ENCODE measurements at regions not wholly inside any gene's neighbourhood (a gene's known extent, or its start where the extent isn't known, plus 50 kb on each side); places are given as distances from the start of the nearest gene placed in this dataset.

DNA sequence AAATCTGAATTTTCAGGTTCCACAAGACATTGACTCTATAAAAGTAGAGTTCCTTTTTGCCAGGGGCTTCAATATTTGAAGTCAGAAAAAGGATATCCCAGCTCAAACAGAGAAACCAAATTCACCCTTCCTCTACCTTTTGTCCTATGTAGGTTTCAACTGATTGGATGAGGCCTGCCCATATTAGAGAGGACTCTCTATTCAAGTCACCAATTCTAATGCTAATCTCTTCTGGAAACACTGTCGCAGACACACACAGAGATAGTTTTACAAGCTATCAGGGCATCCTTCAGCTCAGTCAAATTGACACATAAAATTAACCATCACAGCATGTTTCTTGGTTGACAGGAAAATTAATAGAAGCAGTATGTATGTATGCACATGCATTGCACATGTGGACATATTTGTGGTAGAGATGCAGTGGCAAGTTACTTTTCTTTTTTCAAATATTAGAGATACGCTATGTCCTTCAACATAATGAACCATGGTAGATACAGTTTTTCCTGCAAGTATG lies 207.1 kb downstream of the RAD51AP2 start:
- Mint-ChIP-seq H3K27ac (no peak overlapping the region), H3K4me3 (no peak overlapping the region), H3K4me1 (peaks cover 0 to 5% (median 0%) of the 10 kb centered on the region in 7 donors), H3K36me3 (no peaks in the 10 kb centered on the region), H3K27me3 (peaks cover 0 to 16% (median 7%) of the 10 kb centered on the region in 5 donors), H3K9me3 (peaks cover 0 to 7% (median 0%) of the 10 kb centered on the region in 11 donors)
- POLR2A ChIA-PET = no interaction called here
- no peak overlapping the region for H3K4me3 ChIP-seq (ENCODE audit: low read length)
- H3K27ac ChIP-seq (ENCODE audit: low read depth, low read length) = no peak overlapping the region
- H3K4me1 ChIP-seq (ENCODE audit: control insufficient read depth in 2 of 2, insufficient read depth in 2 of 2, low read length in 2 of 2) = no peaks in the 10 kb centered on the region
- H3K36me3 ChIP-seq (ENCODE audit: control insufficient read depth in 2 of 3, insufficient read depth in 3 of 3, low read length in 3 of 3) = no peaks in the 10 kb centered on the region
- DNase-seq = no peak
- no peak for ATAC-seq
- intact Hi-C loops (cut with micrococcal nuclease) = no loop called here
- no peaks in the 10 kb centered on the region for H3K27me3 ChIP-seq (ENCODE audit: control insufficient read depth in 2 of 2, insufficient read depth in 2 of 2, low read length in 2 of 2)
- no peaks in the 10 kb centered on the region for H3K9me3 ChIP-seq (ENCODE audit: control insufficient read depth in 2 of 3, low read length in 3 of 3)
- CTCF ChIA-PET = no interaction called here

DNA sequence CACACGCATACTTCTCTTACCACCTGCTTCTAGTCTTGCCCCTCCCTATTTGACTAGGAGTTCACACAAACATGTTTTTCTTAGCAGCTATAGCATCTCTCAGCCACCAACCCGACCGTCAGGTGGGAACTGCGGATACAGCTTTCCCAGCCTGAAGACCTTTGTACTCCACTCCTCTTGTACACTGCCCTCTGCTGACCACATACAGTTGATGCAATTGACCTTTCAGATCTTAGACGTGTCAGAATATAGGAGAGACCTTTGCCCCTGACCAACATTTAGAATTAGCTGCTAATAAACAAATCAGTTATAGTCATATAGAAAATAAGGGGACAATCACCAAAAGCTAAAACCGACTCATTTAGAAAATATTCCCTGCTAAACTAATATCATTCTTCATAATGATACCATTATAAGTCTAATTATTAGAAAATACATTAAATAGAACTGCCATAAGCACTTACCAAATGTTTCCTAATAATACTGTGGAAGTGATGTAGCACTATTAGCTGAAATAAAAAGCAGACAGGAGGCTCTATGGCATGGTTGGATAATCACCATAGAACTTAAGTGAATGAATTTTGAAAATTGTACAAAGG lies 208.4 kb downstream of the RAD51AP2 start:
- peaks cover 0 to 7% (median 0%) of the 10 kb centered on the region in 11 donors for H3K9me3 Mint-ChIP-seq
- ATAC-seq (peak; percentile 52), DNase-seq (no peak)
- H3K9me3 ChIP-seq (ENCODE audit: control insufficient read depth in 2 of 3, low read length in 3 of 3) = no peaks in the 10 kb centered on the region
- H3K27me3 Mint-ChIP-seq = peaks cover 0 to 16% (median 4%) of the 10 kb centered on the region in 5 donors
- no peaks in the 10 kb centered on the region for H3K36me3 Mint-ChIP-seq
- H3K27ac Mint-ChIP-seq = no peak overlapping the region
- no peaks in the 10 kb centered on the region for H3K36me3 ChIP-seq (ENCODE audit: control insufficient read depth in 2 of 3, insufficient read depth in 3 of 3, low read length in 3 of 3)
- H3K27me3 ChIP-seq (ENCODE audit: control insufficient read depth in 2 of 2, insufficient read depth in 2 of 2, low read length in 2 of 2) = no peaks in the 10 kb centered on the region
- H3K4me3 Mint-ChIP-seq = no peak overlapping the region
- H3K4me1 ChIP-seq (ENCODE audit: control insufficient read depth in 2 of 2, insufficient read depth in 2 of 2, low read length in 2 of 2) = no peaks in the 10 kb centered on the region
- no peak overlapping the region for H3K27ac ChIP-seq (ENCODE audit: low read depth, low read length)
- H3K4me3 ChIP-seq (ENCODE audit: low read length) = no peak overlapping the region
- POLR2A ChIA-PET = no interaction called here
- H3K4me1 Mint-ChIP-seq = peaks cover 0 to 5% (median 0%) of the 10 kb centered on the region in 7 donors
- intact Hi-C loops (cut with micrococcal nuclease) = no loop called here
- CTCF ChIA-PET = no interaction called here

DNA sequence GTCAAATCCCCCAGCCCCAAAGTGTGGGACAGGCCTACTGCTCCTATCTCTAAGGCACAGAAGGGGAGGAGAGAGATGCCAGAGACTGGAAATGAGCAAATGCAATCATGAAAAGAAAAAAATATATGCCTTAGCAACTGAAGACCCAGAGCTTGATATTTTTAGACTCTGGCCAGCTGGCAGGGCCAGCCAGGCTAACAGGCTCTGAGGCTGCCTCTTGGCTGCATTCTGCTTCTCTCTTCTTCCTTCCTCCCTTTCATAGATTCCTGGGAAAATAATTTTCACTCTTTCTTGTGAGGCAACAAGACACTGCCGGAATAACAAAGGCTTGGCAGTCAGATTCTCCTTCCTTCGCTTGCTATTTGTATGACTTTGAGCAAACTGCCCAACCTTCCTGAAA lies 209.1 kb downstream of the RAD51AP2 start:
- Mint-ChIP-seq H3K36me3 (no peaks in the 10 kb centered on the region), H3K9me3 (peaks cover 0 to 7% (median 0%) of the 10 kb centered on the region in 11 donors), H3K4me3 (no peak overlapping the region), H3K27me3 (peaks cover 0 to 16% (median 4%) of the 10 kb centered on the region in 5 donors), H3K27ac (no peak overlapping the region), H3K4me1 (peaks cover 0 to 5% (median 0%) of the 10 kb centered on the region in 7 donors)
- Histone ChIP-seq H3K9me3 (ENCODE audit: control insufficient read depth in 2 of 3, low read length in 3 of 3) (no peaks in the 10 kb centered on the region), H3K36me3 (ENCODE audit: control insufficient read depth in 2 of 3, insufficient read depth in 3 of 3, low read length in 3 of 3) (no peaks in the 10 kb centered on the region), H3K27me3 (ENCODE audit: control insufficient read depth in 2 of 2, insufficient read depth in 2 of 2, low read length in 2 of 2) (no peaks in the 10 kb centered on the region), H3K4me3 (ENCODE audit: low read length) (no peak overlapping the region), H3K4me1 (ENCODE audit: control insufficient read depth in 2 of 2, insufficient read depth in 2 of 2, low read length in 2 of 2) (no peaks in the 10 kb centered on the region), H3K27ac (ENCODE audit: low read depth, low read length) (no peak overlapping the region)
- CTCF ChIA-PET = no interaction called here
- intact Hi-C loops (cut with micrococcal nuclease) = no loop called here
- DNase-seq (no peak), ATAC-seq (no peak)
- POLR2A ChIA-PET = no interaction called here

DNA sequence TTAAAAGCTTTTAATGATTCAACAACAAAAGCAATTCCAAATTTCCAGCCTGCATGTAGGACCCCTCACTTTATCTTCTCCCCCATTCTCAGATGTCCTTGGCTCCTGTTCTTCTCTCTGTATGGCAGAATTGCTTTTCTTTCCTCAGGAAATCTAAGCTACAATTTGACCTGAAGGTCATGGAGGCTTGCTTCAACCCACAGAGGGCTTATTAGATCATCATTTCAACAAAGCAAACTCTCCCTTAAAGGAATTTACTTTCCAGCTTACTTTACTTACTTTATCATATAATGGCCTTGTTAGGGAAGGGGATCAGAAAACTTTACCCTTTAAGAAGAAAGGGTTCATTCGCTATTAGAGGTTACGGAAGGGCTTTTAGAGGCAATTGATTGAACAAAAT lies 211.5 kb downstream of the RAD51AP2 start:
- no peak for ATAC-seq
- no peak for DNase-seq
- H3K27me3 Mint-ChIP-seq = peaks cover 0 to 16% (median 4%) of the 10 kb centered on the region in 5 donors
- peaks cover 0 to 8% (median 2%) of the 10 kb centered on the region in 11 donors for H3K9me3 Mint-ChIP-seq
- H3K27ac Mint-ChIP-seq = no peak overlapping the region
- no peaks in the 10 kb centered on the region for H3K36me3 ChIP-seq (ENCODE audit: control insufficient read depth in 2 of 3, insufficient read depth in 3 of 3, low read length in 3 of 3)
- CTCF ChIA-PET = no interaction called here
- POLR2A ChIA-PET = no interaction called here
- no peak overlapping the region for H3K4me3 ChIP-seq (ENCODE audit: low read length)
- H3K4me1 ChIP-seq (ENCODE audit: control insufficient read depth in 2 of 2, insufficient read depth in 2 of 2, low read length in 2 of 2) = no peaks in the 10 kb centered on the region
- H3K4me3 Mint-ChIP-seq = no peak overlapping the region
- no peak overlapping the region for H3K27ac ChIP-seq (ENCODE audit: low read depth, low read length)
- H3K36me3 Mint-ChIP-seq = no peaks in the 10 kb centered on the region
- peaks cover 0 to 2% (median 0%) of the 10 kb centered on the region in 7 donors for H3K4me1 Mint-ChIP-seq
- intact Hi-C loops (cut with micrococcal nuclease) = no loop called here
- H3K9me3 ChIP-seq (ENCODE audit: control insufficient read depth in 2 of 3, low read length in 3 of 3) = no peaks in the 10 kb centered on the region
- no peaks in the 10 kb centered on the region for H3K27me3 ChIP-seq (ENCODE audit: control insufficient read depth in 2 of 2, insufficient read depth in 2 of 2, low read length in 2 of 2)

DNA sequence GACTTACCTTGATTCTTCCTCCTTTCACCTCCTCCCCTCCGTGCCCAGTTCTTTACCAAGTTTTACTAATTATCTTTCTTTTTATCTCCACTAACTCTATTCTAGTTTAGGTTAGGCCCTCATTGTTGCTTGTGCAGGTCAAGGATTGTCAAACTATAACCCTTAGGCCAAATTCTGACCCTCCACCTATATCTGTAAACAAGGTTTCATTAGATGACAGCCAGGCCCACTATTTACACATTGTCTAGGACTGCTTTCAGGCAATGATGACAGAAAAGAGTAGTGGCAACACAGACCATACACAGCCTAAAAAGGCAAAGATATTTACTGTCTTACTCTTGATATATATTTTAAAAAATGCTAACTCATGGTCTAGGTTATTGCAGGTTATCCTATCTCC lies 212.0 kb downstream of the RAD51AP2 start:
- Histone ChIP-seq H3K9me3 (ENCODE audit: control insufficient read depth in 2 of 3, low read length in 3 of 3) (no peaks in the 10 kb centered on the region), H3K27ac (ENCODE audit: low read depth, low read length) (no peak overlapping the region), H3K4me1 (ENCODE audit: control insufficient read depth in 2 of 2, insufficient read depth in 2 of 2, low read length in 2 of 2) (no peaks in the 10 kb centered on the region), H3K27me3 (ENCODE audit: control insufficient read depth in 2 of 2, insufficient read depth in 2 of 2, low read length in 2 of 2) (no peaks in the 10 kb centered on the region), H3K4me3 (ENCODE audit: low read length) (no peak overlapping the region), H3K36me3 (ENCODE audit: control insufficient read depth in 2 of 3, insufficient read depth in 3 of 3, low read length in 3 of 3) (no peaks in the 10 kb centered on the region)
- peaks cover 0 to under 1% (median 0%) of the 10 kb centered on the region in 7 donors for H3K4me1 Mint-ChIP-seq
- ATAC-seq (no peak), DNase-seq (no peak)
- intact Hi-C loops (cut with micrococcal nuclease) = no loop called here
- H3K27ac Mint-ChIP-seq = no peak overlapping the region
- no peak overlapping the region for H3K4me3 Mint-ChIP-seq
- CTCF ChIA-PET = no interaction called here
- peaks cover 0 to 19% (median 8%) of the 10 kb centered on the region in 5 donors for H3K27me3 Mint-ChIP-seq
- POLR2A ChIA-PET = no interaction called here
- H3K36me3 Mint-ChIP-seq = no peaks in the 10 kb centered on the region
- H3K9me3 Mint-ChIP-seq = peaks cover 0 to 13% (median 6%) of the 10 kb centered on the region in 11 donors

DNA sequence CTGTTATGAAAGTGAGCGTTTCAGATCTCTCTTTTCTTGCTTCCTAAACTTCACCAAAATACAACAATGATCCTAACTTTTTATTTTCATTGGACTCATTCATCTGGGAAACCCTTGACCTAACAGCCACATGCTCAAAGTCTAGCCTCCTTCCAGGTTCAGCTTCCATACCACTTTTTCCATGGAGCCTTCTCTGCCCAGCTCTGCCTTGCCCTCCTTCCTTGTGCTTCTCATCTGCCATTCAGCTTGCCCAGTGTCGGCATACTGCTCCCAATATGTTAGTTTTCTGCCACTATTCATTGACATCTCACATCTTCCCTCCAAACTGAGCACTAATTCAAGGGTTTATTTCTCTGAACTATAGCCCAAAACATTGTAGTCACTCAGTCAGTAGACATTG lies 214.7 kb downstream of the RAD51AP2 start:
- peaks cover 0 to 13% (median 5%) of the 10 kb centered on the region in 5 donors for H3K27me3 Mint-ChIP-seq
- H3K4me1 ChIP-seq (ENCODE audit: control insufficient read depth in 2 of 2, insufficient read depth in 2 of 2, low read length in 2 of 2) = no peaks in the 10 kb centered on the region
- H3K27ac Mint-ChIP-seq = no peak overlapping the region
- no peak overlapping the region for H3K4me3 Mint-ChIP-seq
- no peak overlapping the region for H3K4me3 ChIP-seq (ENCODE audit: low read length)
- no peaks in the 10 kb centered on the region for H3K27me3 ChIP-seq (ENCODE audit: control insufficient read depth in 2 of 2, insufficient read depth in 2 of 2, low read length in 2 of 2)
- intact Hi-C loops (cut with micrococcal nuclease) = no loop called here
- POLR2A ChIA-PET = no interaction called here
- CTCF ChIA-PET = no interaction called here
- no peaks in the 10 kb centered on the region for H3K36me3 Mint-ChIP-seq
- H3K27ac ChIP-seq (ENCODE audit: low read depth, low read length) = no peak overlapping the region
- ATAC-seq = no peak
- DNase-seq = no peak
- H3K4me1 Mint-ChIP-seq = no peaks in the 10 kb centered on the region
- H3K9me3 Mint-ChIP-seq = peaks cover 0 to 14% (median 6%) of the 10 kb centered on the region in 11 donors
- no peaks in the 10 kb centered on the region for H3K36me3 ChIP-seq (ENCODE audit: control insufficient read depth in 2 of 3, insufficient read depth in 3 of 3, low read length in 3 of 3)
- no peaks in the 10 kb centered on the region for H3K9me3 ChIP-seq (ENCODE audit: control insufficient read depth in 2 of 3, low read length in 3 of 3)

DNA sequence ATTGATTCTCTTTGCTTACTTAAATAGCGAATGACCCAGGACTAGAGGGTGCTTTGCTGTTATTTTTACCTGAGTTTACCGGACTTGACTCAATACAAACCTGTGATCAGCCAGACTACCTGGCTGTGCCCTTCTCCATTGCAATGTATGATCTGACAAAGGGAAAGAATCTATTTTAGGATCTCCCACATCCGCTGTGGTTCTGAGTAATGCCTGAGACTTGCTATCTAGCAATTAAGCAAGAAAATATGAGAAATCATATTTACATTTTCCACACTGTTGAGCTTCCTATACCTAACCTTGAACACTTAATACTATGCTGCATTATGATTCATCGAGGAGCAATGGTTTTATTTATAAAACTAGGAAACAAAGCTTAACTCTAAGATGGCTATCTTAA lies 215.2 kb downstream of the RAD51AP2 start:
- Histone ChIP-seq H3K4me1 (ENCODE audit: control insufficient read depth in 2 of 2, insufficient read depth in 2 of 2, low read length in 2 of 2) (no peaks in the 10 kb centered on the region), H3K9me3 (ENCODE audit: control insufficient read depth in 2 of 3, low read length in 3 of 3) (no peaks in the 10 kb centered on the region), H3K4me3 (ENCODE audit: low read length) (no peak overlapping the region), H3K36me3 (ENCODE audit: control insufficient read depth in 2 of 3, insufficient read depth in 3 of 3, low read length in 3 of 3) (no peaks in the 10 kb centered on the region), H3K27ac (ENCODE audit: low read depth, low read length) (no peak overlapping the region), H3K27me3 (ENCODE audit: control insufficient read depth in 2 of 2, insufficient read depth in 2 of 2, low read length in 2 of 2) (no peaks in the 10 kb centered on the region)
- CTCF ChIA-PET = no interaction called here
- Mint-ChIP-seq H3K4me3 (no peak overlapping the region), H3K4me1 (no peaks in the 10 kb centered on the region), H3K27ac (no peak overlapping the region), H3K9me3 (peaks cover 0 to 15% (median 6%) of the 10 kb centered on the region in 11 donors), H3K36me3 (no peaks in the 10 kb centered on the region), H3K27me3 (peaks cover 0 to 13% (median 4%) of the 10 kb centered on the region in 5 donors)
- intact Hi-C loops (cut with micrococcal nuclease) = no loop called here
- DNase-seq (no peak), ATAC-seq (no peak)
- POLR2A ChIA-PET = no interaction called here

Data from naive thymus-derived CD4-positive, alpha-beta T cell (primary cell).